HEK293T (cell line): ENCODE measurements at regions not wholly inside any gene's neighbourhood (a gene's known extent, or its start where the extent isn't known, plus 50 kb on each side); places are given as distances from the start of the nearest gene placed in this dataset.

Source experiments
- CTCF ChIA-PET: fragments of 350-600 bp; formaldehyde crosslinking; extraction: SDS; loops from one replicate; lab custom pipeline; 2021; ENCODE audit warnings: antibody characterized with exemption, inconsistent platforms; lab: Yijun Ruan, JAX
- POLR2A ChIA-PET: fragments of 350-600 bp; formaldehyde crosslinking; extraction: SDS; loops from one replicate; lab custom pipeline; 2020; ENCODE audit warnings: antibody characterized with exemption, inconsistent platforms; lab: Yijun Ruan, JAX
- DNase-seq: peaks from one replicate; pipeline ENCODE4 v3.0.0; 2012; ENCODE audit warnings: mixed read lengths; ENCODE audit errors: extremely low spot score
- ARNT ChIP-seq: fragments of 450-650 bp; IDR thresholded peaks from 2 replicates; pipeline ENCODE4 v1.6.1; 2017; ENCODE audit warnings: mild to moderate bottlenecking
- BHLHE40 ChIP-seq: fragments of 450-650 bp; IDR thresholded peaks from 2 replicates; pipeline ENCODE4 v1.6.1; 2016; ENCODE audit warnings: mild to moderate bottlenecking, moderate library complexity, borderline replicate concordance
- CTBP1 ChIP-seq: fragments of 450-650 bp; IDR thresholded peaks from 2 replicates; pipeline ENCODE4 v1.6.1; 2016; ENCODE audit warnings: borderline replicate concordance
- ELF4 ChIP-seq: fragments of 450-650 bp; IDR thresholded peaks from 2 replicates; pipeline ENCODE4 v1.6.1; 2017; ENCODE audit warnings: antibody characterized with exemption
- FOXA1 ChIP-seq: fragments of 450-650 bp; IDR thresholded peaks from 2 replicates; pipeline ENCODE4 v1.6.1; 2016; ENCODE audit warnings: mild to moderate bottlenecking
- FOXK2 ChIP-seq: fragments of 450-650 bp; IDR thresholded peaks from 2 replicates; pipeline ENCODE4 v1.6.1; 2016; ENCODE audit warnings: mild to moderate bottlenecking
- FOXM1 ChIP-seq: fragments of 450-650 bp; IDR thresholded peaks from 2 replicates; pipeline ENCODE4 v1.6.1; 2017; ENCODE audit warnings: mild to moderate bottlenecking, borderline replicate concordance
- HDGF ChIP-seq: fragments of 450-650 bp; IDR thresholded peaks from 2 replicates; pipeline ENCODE4 v1.6.1; 2017; ENCODE audit warnings: antibody characterized with exemption, borderline replicate concordance
- L3MBTL2 ChIP-seq: fragments of 450-650 bp; conservative IDR thresholded peaks from 2 replicates; pipeline ENCODE4 v1.6.1; 2016; ENCODE audit warnings: mild to moderate bottlenecking
- LEF1 ChIP-seq: fragments of 450-650 bp; IDR thresholded peaks from 2 replicates; pipeline ENCODE4 v1.6.1; 2017; ENCODE audit warnings: mild to moderate bottlenecking, borderline replicate concordance
- NFRKB ChIP-seq: fragments of 450-650 bp; IDR thresholded peaks from 2 replicates; pipeline ENCODE4 v1.6.1; 2016; ENCODE audit warnings: mild to moderate bottlenecking, moderate library complexity
- SP1 ChIP-seq: fragments of 450-650 bp; IDR thresholded peaks from 2 replicates; pipeline ENCODE4 v1.6.1; 2017
- SUZ12 ChIP-seq: fragments of 450-650 bp; IDR thresholded peaks from 2 replicates; pipeline ENCODE4 v1.6.1; 2016; ENCODE audit warnings: mild to moderate bottlenecking
- TARDBP ChIP-seq: fragments of 450-650 bp; IDR thresholded peaks from 2 replicates; pipeline ENCODE4 v1.6.1; 2016
- ZNF384 ChIP-seq: fragments of 450-650 bp; IDR thresholded peaks from 2 replicates; pipeline ENCODE4 v1.6.1; 2016
- TF ChIP-seq, protein P1 (sequence below): fragments of 450-650 bp; IDR thresholded peaks from 2 replicates; pipeline ENCODE4 v1.6.1; 2016

DNA sequence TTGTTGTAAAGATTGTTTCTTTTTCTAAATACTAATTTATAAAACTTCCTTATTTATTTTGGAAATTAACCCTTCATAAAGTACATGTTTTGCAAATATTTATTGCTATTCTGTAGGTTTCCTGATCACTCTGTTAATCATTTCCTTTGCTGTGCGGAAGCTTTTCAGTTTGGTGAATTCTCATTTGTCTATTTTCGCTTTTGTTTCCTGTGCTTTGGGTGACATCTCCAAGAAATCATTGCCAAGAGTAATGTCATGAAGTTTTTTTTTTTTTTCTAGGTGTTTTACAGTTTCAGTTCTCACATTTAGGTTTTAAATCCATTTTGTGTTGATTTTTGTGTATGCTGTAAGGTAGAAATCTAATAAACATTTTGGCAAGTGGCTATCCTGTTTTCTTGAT lies 1899.8 kb upstream of the ACO1 start:
- CTCF ChIA-PET, result no interaction called here
- no peak for TF ChIP-seq ZNF384
- DNase-seq, result no peak
- POLR2A ChIA-PET, result no interaction called here

DNA sequence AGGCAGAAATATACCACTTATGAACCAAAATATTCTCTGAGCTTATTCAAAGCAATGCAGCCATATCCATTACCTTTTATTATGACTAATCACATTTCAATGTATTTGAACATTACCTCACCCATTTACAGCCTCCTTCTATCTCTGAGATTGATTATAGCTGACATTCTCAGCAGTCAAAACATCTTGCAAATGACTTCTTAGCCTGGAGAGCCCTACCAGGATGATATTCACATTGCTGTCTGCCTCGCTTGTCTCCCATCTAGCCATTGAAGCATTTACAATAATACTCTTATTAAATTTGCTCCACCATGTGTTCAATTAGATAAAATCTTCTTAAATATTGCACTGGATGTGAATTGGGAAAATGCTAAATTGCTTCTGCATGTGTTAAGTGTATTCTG lies 1879.9 kb upstream of the ACO1 start:
- ChIA-PET POLR2A (no interaction called here), CTCF (no interaction called here)
- DNase-seq, result no peak
- TF ChIP-seq SUZ12 (no peak), L3MBTL2 (no peak), CTBP1 (no peak), ARNT (no peak), TARDBP (no peak), SP1 (no peak), FOXM1 (no peak), NFRKB (no peak), ELF4 (no peak), LEF1 (no peak), FOXK2 (no peak), FOXA1 (no peak)
- TF ChIP-seq, protein P1, sequence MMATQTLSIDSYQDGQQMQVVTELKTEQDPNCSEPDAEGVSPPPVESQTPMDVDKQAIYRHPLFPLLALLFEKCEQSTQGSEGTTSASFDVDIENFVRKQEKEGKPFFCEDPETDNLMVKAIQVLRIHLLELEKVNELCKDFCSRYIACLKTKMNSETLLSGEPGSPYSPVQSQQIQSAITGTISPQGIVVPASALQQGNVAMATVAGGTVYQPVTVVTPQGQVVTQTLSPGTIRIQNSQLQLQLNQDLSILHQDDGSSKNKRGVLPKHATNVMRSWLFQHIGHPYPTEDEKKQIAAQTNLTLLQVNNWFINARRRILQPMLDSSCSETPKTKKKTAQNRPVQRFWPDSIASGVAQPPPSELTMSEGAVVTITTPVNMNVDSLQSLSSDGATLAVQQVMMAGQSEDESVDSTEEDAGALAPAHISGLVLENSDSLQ, result no peak

DNA sequence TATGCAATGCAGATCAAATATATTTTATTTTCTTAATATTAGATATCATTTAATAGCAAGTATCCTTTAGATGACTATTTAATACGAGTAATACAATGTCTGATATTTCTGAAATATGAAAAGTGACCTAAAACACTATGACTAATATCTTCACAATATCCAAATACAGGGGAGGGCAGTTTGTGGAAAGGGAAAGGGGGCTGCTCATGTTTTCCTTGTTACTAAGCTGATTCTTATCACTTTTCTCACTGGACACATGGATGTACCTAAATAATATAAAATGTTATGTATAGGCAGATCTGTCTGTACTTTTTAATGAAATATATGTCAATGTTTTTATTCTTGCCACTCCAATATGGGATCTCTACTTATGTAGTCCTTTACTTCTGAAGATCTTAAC lies 1879.1 kb upstream of the ACO1 start:
- TF ChIP-seq ELF4, result no peak
- TF ChIP-seq LEF1, result no peak
- no peak for TF ChIP-seq L3MBTL2
- TF ChIP-seq TARDBP, result no peak
- no peak for TF ChIP-seq FOXA1
- TF ChIP-seq, protein P1, result no peak
- no peak for TF ChIP-seq CTBP1
- no peak for TF ChIP-seq HDGF
- no peak for TF ChIP-seq FOXM1
- no peak for TF ChIP-seq BHLHE40
- TF ChIP-seq NFRKB, result no peak
- TF ChIP-seq FOXK2, result no peak
- TF ChIP-seq SP1, result no peak
- no peak for TF ChIP-seq ZNF384
- TF ChIP-seq ARNT, result no peak
- no peak for TF ChIP-seq SUZ12
- no peak for DNase-seq
- CTCF ChIA-PET, result no interaction called here
- POLR2A ChIA-PET, result no interaction called here

DNA sequence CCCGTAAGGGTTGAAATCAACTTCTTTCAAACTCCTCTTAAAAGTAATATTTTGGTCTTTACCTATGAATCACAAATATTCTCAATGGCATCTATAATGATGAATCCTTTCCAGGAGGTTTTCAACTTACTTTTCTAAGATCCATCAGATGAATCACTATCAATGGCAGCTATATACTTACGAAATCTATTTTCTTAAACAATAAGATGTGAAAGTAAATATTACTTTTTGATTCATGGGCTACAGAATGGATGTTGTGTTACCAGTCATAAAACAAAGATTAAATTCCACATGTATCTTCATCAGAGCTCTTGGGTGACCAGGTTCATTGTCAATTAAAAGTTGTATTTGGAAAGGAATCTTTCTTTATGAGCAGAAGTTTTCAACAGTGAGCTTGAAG lies 1877.7 kb upstream of the ACO1 start:
- ChIA-PET CTCF (no interaction called here), POLR2A (no interaction called here)
- no peak for DNase-seq
- TF ChIP-seq ZNF384 (no peak), FOXK2 (no peak), BHLHE40 (no peak), NFRKB (no peak), ELF4 (no peak), FOXA1 (no peak), LEF1 (no peak), HDGF (no peak), FOXM1 (no peak), TARDBP (no peak), ARNT (no peak), SP1 (no peak), L3MBTL2 (no peak), CTBP1 (no peak), SUZ12 (no peak)
- TF ChIP-seq, protein P1, result no peak

DNA sequence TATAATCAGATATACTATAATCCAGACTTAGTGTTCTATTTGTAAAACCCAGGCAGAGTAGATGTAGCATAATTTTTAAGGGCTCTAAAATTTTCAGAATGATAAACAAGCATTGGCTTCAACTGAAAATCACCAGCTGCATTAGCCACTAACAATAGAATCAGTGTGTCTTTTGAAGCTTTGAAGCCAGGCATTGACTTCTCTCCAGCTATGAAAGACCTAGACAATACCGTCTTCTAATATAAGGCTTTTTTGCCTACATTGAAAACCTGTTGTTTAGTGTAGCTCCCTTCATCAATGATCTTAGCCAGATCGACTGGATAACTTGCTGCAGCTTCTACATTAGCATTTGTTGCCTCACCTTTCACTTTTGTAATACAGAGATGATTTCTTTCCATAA lies 1877.3 kb upstream of the ACO1 start:
- ChIA-PET CTCF (no interaction called here), POLR2A (no interaction called here)
- DNase-seq, result no peak
- TF ChIP-seq TARDBP, result no peak
- no peak for TF ChIP-seq HDGF
- TF ChIP-seq CTBP1, result no peak
- TF ChIP-seq, protein P1, result no peak
- TF ChIP-seq FOXK2, result no peak
- TF ChIP-seq SUZ12, result no peak
- TF ChIP-seq FOXM1, result no peak
- no peak for TF ChIP-seq FOXA1
- no peak for TF ChIP-seq L3MBTL2
- TF ChIP-seq SP1, result no peak
- no peak for TF ChIP-seq ARNT
- no peak for TF ChIP-seq ELF4
- TF ChIP-seq NFRKB, result no peak
- no peak for TF ChIP-seq ZNF384
- TF ChIP-seq BHLHE40, result no peak
- no peak for TF ChIP-seq LEF1

DNA sequence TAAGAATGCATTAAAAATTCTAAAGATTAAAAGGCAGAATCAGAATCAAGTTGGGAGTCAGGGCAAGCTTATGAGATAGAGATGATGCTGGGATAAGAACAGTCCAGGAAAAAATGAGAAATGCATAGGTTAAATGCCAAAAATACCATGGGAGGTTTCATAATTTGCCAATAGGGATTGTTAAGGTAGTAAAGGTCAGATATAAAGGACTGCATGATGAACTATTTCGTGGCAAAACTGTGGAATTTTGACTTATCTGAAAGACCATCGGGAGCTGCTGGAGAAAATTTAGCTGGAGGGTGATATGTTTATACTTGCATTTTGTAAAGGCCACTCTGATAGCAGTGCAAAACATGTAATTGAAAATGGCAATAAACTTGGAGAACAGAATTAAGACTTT lies 1872.8 kb upstream of the ACO1 start:
- POLR2A ChIA-PET, result no interaction called here
- no peak for DNase-seq
- CTCF ChIA-PET, result no interaction called here
- TF ChIP-seq ZNF384 (no peak), CTBP1 (no peak), BHLHE40 (no peak), SP1 (no peak), FOXA1 (no peak)
- TF ChIP-seq, protein P1, result no peak
